HG03135 (cell line): ENCODE measurements at regions not wholly inside any gene's neighbourhood (a gene's known extent, or its start where the extent isn't known, plus 50 kb on each side); places are given as distances from the start of the nearest gene placed in this dataset.
A peak's percentile ranks its signal among the peaks of the same experiment; 100 is the strongest.

Source experiments
- ATAC-seq: cut with Tn5 transposase; IDR thresholded peaks from one replicate; pipeline ENCODE4 v1.9.1; 2021; ENCODE audit warnings: mild to moderate bottlenecking, moderate library complexity; ENCODE audit not compliant: unreplicated experiment

- no peak for ATAC-seq
These were observed 100.0 kb upstream of the NEDD9 start for GRCh38 chr6:11332463-11332862.

GRCh38 chr6:11331111-11331510, 98.6 kb upstream of the NEDD9 start:
- no peak for ATAC-seq

GRCh38 chr6:11330413-11330760, 97.9 kb upstream of the NEDD9 start:
- no peak for ATAC-seq

GRCh38 chr6:11329726-11330412, 97.4 kb upstream of the NEDD9 start:
- ATAC-seq, result no peak

GRCh38 chr6:11328613-11329247, 96.3 kb upstream of the NEDD9 start:
- no peak for ATAC-seq

GRCh38 chr6:11327961-11328360, 95.5 kb upstream of the NEDD9 start:
- no peak for ATAC-seq

- no peak for ATAC-seq
These were observed 93.6 kb upstream of the NEDD9 start for GRCh38 chr6:11326116-11326515.

GRCh38 chr6:11324453-11325015, 92.1 kb upstream of the NEDD9 start:
- peak; percentile 71 for ATAC-seq

GRCh38 chr6:11323666-11324452, 91.4 kb upstream of the NEDD9 start:
- no peak for ATAC-seq

- ATAC-seq, result no peak
These were observed 89.9 kb upstream of the NEDD9 start for GRCh38 chr6:11322252-11322885.

- no peak for ATAC-seq
These were observed 88.6 kb upstream of the NEDD9 start for GRCh38 chr6:11320914-11321597.

GRCh38 chr6:11318835-11319813, 86.7 kb upstream of the NEDD9 start:
- no peak for ATAC-seq

GRCh38 chr6:11317885-11318771, 85.7 kb upstream of the NEDD9 start:
- ATAC-seq, result peak; percentile 62

GRCh38 chr6:11315743-11316437, 83.4 kb upstream of the NEDD9 start:
- ATAC-seq, result no peak

GRCh38 chr6:11313207-11313606, 80.7 kb upstream of the NEDD9 start:
- no peak for ATAC-seq

- ATAC-seq, result no peak
These were observed 79.5 kb upstream of the NEDD9 start for GRCh38 chr6:11311970-11312369.

GRCh38 chr6:11309947-11310665, 77.6 kb upstream of the NEDD9 start:
- ATAC-seq, result no peak
